ENCODE measurements at regions not wholly inside any gene's neighbourhood (a gene's known extent, or its start where the extent isn't known, plus 50 kb on each side); places are given as distances from the start of the nearest gene placed in this dataset.
"Not testable (repeated sequence)": the region's sequence is repeated elsewhere in the genome, so short reads cannot be mapped to it uniquely, and the experiment has no call there.

- Histone ChIP-seq H3K27me3 (ENCODE audit: control insufficient read depth, insufficient read depth, low read length) (no peaks in the 10 kb centered on the region), H3K9ac (ENCODE audit: low read length in 3 of 3) (no peak overlapping the region), H3K4me1 (ENCODE audit: control insufficient read depth in 2 of 3, insufficient read depth in 2 of 3, low read depth in 1 of 3, low read length in 3 of 3) (no peaks in the 10 kb centered on the region), H3K9me3 (ENCODE audit: control insufficient read depth in 2 of 3, insufficient read depth in 1 of 3, low read length in 3 of 3) (no peaks in the 10 kb centered on the region), H3K4me3 (ENCODE audit: low read length in 3 of 3) (no peak overlapping the region), H3K27ac (ENCODE audit: low read depth in 2 of 2, low read length in 2 of 2) (no peak overlapping the region), H3K36me3 (ENCODE audit: control insufficient read depth in 2 of 3, insufficient read depth in 3 of 3, low read length in 3 of 3) (no peaks in the 10 kb centered on the region)
- TF ChIP-seq CTCF (IDR thresholded peaks at IDR 0.05; ENCODE audit: borderline replicate concordance, extremely low read depth, insufficient read depth), result no peak
- intact Hi-C loops (cut with DNase I), result no loop called here
- FAIRE-seq (no peak), DNase-seq (no peak)
Observed at GRCh38 chr15:99466701-99467337, 99.0 kb upstream of the MEF2A start.

GRCh38 chr15:99467338-99467720, 98.5 kb upstream of the MEF2A start:
- no peak for TF ChIP-seq CTCF (IDR thresholded peaks at IDR 0.05; ENCODE audit: borderline replicate concordance, extremely low read depth, insufficient read depth)
- no peaks in the 10 kb centered on the region for H3K36me3 ChIP-seq (ENCODE audit: control insufficient read depth in 2 of 3, insufficient read depth in 3 of 3, low read length in 3 of 3)
- no peaks in the 10 kb centered on the region for H3K27me3 ChIP-seq (ENCODE audit: control insufficient read depth, insufficient read depth, low read length)
- intact Hi-C loops (cut with DNase I), result no loop called here
- no peaks in the 10 kb centered on the region for H3K4me1 ChIP-seq (ENCODE audit: control insufficient read depth in 2 of 3, insufficient read depth in 2 of 3, low read depth in 1 of 3, low read length in 3 of 3)
- H3K9ac ChIP-seq (ENCODE audit: low read length in 3 of 3), result no peak overlapping the region
- no peak for DNase-seq
- no peaks in the 10 kb centered on the region for H3K9me3 ChIP-seq (ENCODE audit: control insufficient read depth in 2 of 3, insufficient read depth in 1 of 3, low read length in 3 of 3)
- H3K27ac ChIP-seq (ENCODE audit: low read depth in 2 of 2, low read length in 2 of 2), result no peak overlapping the region
- FAIRE-seq, result no peak
- no peak overlapping the region for H3K4me3 ChIP-seq (ENCODE audit: low read length in 3 of 3)

- no peaks in the 10 kb centered on the region for H3K9me3 ChIP-seq (ENCODE audit: control insufficient read depth in 2 of 3, insufficient read depth in 1 of 3, low read length in 3 of 3)
- no peaks in the 10 kb centered on the region for H3K4me1 ChIP-seq (ENCODE audit: control insufficient read depth in 2 of 3, insufficient read depth in 2 of 3, low read depth in 1 of 3, low read length in 3 of 3)
- FAIRE-seq, result no peak
- intact Hi-C loops (cut with DNase I), result no loop called here
- no peak overlapping the region for H3K4me3 ChIP-seq (ENCODE audit: low read length in 3 of 3)
- TF ChIP-seq CTCF (IDR thresholded peaks at IDR 0.05; ENCODE audit: borderline replicate concordance, extremely low read depth, insufficient read depth), result no peak
- H3K9ac ChIP-seq (ENCODE audit: low read length in 3 of 3), result no peak overlapping the region
- no peaks in the 10 kb centered on the region for H3K36me3 ChIP-seq (ENCODE audit: control insufficient read depth in 2 of 3, insufficient read depth in 3 of 3, low read length in 3 of 3)
- H3K27ac ChIP-seq (ENCODE audit: low read depth in 2 of 2, low read length in 2 of 2), result no peak overlapping the region
- H3K27me3 ChIP-seq (ENCODE audit: control insufficient read depth, insufficient read depth, low read length), result no peaks in the 10 kb centered on the region
- DNase-seq, result no peak
Observed at GRCh38 chr15:99467853-99468464, 97.8 kb upstream of the MEF2A start.

- H3K4me3 ChIP-seq (ENCODE audit: low read length in 3 of 3); FAIRE-seq; H3K36me3 ChIP-seq (ENCODE audit: control insufficient read depth in 2 of 3, insufficient read depth in 3 of 3, low read length in 3 of 3); H3K27me3 ChIP-seq (ENCODE audit: control insufficient read depth, insufficient read depth, low read length); H3K27ac ChIP-seq (ENCODE audit: low read depth in 2 of 2, low read length in 2 of 2); H3K9me3 ChIP-seq (ENCODE audit: control insufficient read depth in 2 of 3, insufficient read depth in 1 of 3, low read length in 3 of 3); DNase-seq; H3K9ac ChIP-seq (ENCODE audit: low read length in 3 of 3); intact Hi-C loops (cut with DNase I); H3K4me1 ChIP-seq (ENCODE audit: control insufficient read depth in 2 of 3, insufficient read depth in 2 of 3, low read depth in 1 of 3, low read length in 3 of 3): not testable (repeated sequence)
Observed at GRCh38 chr15:99470204-99470603, 95.6 kb upstream of the MEF2A start.
